ENCODE measurements at regions not wholly inside any gene's neighbourhood (a gene's known extent, or its start where the extent isn't known, plus 50 kb on each side); places are given as distances from the start of the nearest gene placed in this dataset.

- Histone ChIP-seq H3K4me2 (ENCODE audit: low read length) (no peak overlapping the region), H3K79me2 (ENCODE audit: insufficient read depth, low read length) (no peaks in the 10 kb centered on the region), H3K9me3 (ENCODE audit: low read length) (no peaks in the 10 kb centered on the region), H3K27me3 (ENCODE audit: insufficient read depth, low read length) (no peaks in the 10 kb centered on the region), H3K9ac (ENCODE audit: low read length) (no peak overlapping the region), H2AFZ (ENCODE audit: low read length) (no peak overlapping the region), H3K9me2 (ENCODE audit: low read depth, low read length) (no peaks in the 10 kb centered on the region), H3K4me1 (ENCODE audit: insufficient read depth, low read length, severe bottlenecking) (no peaks in the 10 kb centered on the region), H3K36me3 (ENCODE audit: insufficient read depth, low read length) (no peaks in the 10 kb centered on the region), H3F3A (ENCODE audit: insufficient read depth, low read length) (no peaks in the 10 kb centered on the region), H3K4me3 (ENCODE audit: low read depth, low read length, poor library complexity, severe bottlenecking) (no peak overlapping the region), H4K20me1 (ENCODE audit: insufficient read depth, low read length) (no peaks in the 10 kb centered on the region), H3K27ac (ENCODE audit: low read depth, low read length, poor library complexity, severe bottlenecking) (no peak overlapping the region)
- TF ChIP-seq CTCF (IDR thresholded peaks at IDR 0.05; ENCODE audit: low read length) (no peak), EZH2 (IDR thresholded peaks at IDR 0.05; ENCODE audit: borderline replicate concordance, low read length) (no peak)
Observed at GRCh38 chr5:10064546-10065195, 185.0 kb downstream of the ATPSCKMT start.

- Histone ChIP-seq H2AFZ (ENCODE audit: low read length) (no peak overlapping the region), H3K27ac (ENCODE audit: low read depth, low read length, poor library complexity, severe bottlenecking) (no peak overlapping the region), H3K79me2 (ENCODE audit: insufficient read depth, low read length) (no peaks in the 10 kb centered on the region), H4K20me1 (ENCODE audit: insufficient read depth, low read length) (no peaks in the 10 kb centered on the region), H3K4me1 (ENCODE audit: insufficient read depth, low read length, severe bottlenecking) (no peaks in the 10 kb centered on the region), H3K36me3 (ENCODE audit: insufficient read depth, low read length) (no peaks in the 10 kb centered on the region), H3K27me3 (ENCODE audit: insufficient read depth, low read length) (no peaks in the 10 kb centered on the region), H3K9me3 (ENCODE audit: low read length) (no peaks in the 10 kb centered on the region), H3K9me2 (ENCODE audit: low read depth, low read length) (no peaks in the 10 kb centered on the region), H3K9ac (ENCODE audit: low read length) (no peak overlapping the region), H3K4me2 (ENCODE audit: low read length) (no peak overlapping the region), H3K4me3 (ENCODE audit: low read depth, low read length, poor library complexity, severe bottlenecking) (no peak overlapping the region), H3F3A (ENCODE audit: insufficient read depth, low read length) (no peaks in the 10 kb centered on the region)
- TF ChIP-seq CTCF (IDR thresholded peaks at IDR 0.05; ENCODE audit: low read length): no peak
- no peak for TF ChIP-seq EZH2 (IDR thresholded peaks at IDR 0.05; ENCODE audit: borderline replicate concordance, low read length)
Observed at GRCh38 chr5:10063997-10064396, 185.7 kb downstream of the ATPSCKMT start.

- Histone ChIP-seq H3K36me3 (ENCODE audit: insufficient read depth, low read length) (no peaks in the 10 kb centered on the region), H3K4me2 (ENCODE audit: low read length) (no peak overlapping the region), H3K4me1 (ENCODE audit: insufficient read depth, low read length, severe bottlenecking) (no peaks in the 10 kb centered on the region), H3K27me3 (ENCODE audit: insufficient read depth, low read length) (no peaks in the 10 kb centered on the region), H3F3A (ENCODE audit: insufficient read depth, low read length) (no peaks in the 10 kb centered on the region), H3K27ac (ENCODE audit: low read depth, low read length, poor library complexity, severe bottlenecking) (no peak overlapping the region), H2AFZ (ENCODE audit: low read length) (no peak overlapping the region), H3K4me3 (ENCODE audit: low read depth, low read length, poor library complexity, severe bottlenecking) (no peak overlapping the region), H3K79me2 (ENCODE audit: insufficient read depth, low read length) (no peaks in the 10 kb centered on the region), H4K20me1 (ENCODE audit: insufficient read depth, low read length) (no peaks in the 10 kb centered on the region), H3K9me2 (ENCODE audit: low read depth, low read length) (no peaks in the 10 kb centered on the region), H3K9ac (ENCODE audit: low read length) (no peak overlapping the region), H3K9me3 (ENCODE audit: low read length) (no peaks in the 10 kb centered on the region)
- TF ChIP-seq EZH2 (IDR thresholded peaks at IDR 0.05; ENCODE audit: borderline replicate concordance, low read length): no peak
- TF ChIP-seq CTCF (IDR thresholded peaks at IDR 0.05; ENCODE audit: low read length): no peak
Observed at GRCh38 chr5:10059980-10060379, 189.7 kb downstream of the ATPSCKMT start.
